ENCODE measurements at regions not wholly inside any gene's neighbourhood (a gene's known extent, or its start where the extent isn't known, plus 50 kb on each side); places are given as distances from the start of the nearest gene placed in this dataset.

GRCh38 chr14:80446356-80446755, 235.1 kb upstream of the DIO2 start:
- DNase-seq, result no peak

- no peak for DNase-seq
Observed at GRCh38 chr14:80445605-80446004, 234.3 kb upstream of the DIO2 start.

GRCh38 chr14:80434574-80435321, 223.4 kb upstream of the DIO2 start:
- DNase-seq, result no peak

- DNase-seq, result no peak
Observed at GRCh38 chr14:80433811-80434210, 222.5 kb upstream of the DIO2 start.

- DNase-seq, result peak; percentile 4
Observed at GRCh38 chr14:80428671-80429070, 217.4 kb upstream of the DIO2 start.

GRCh38 chr14:80428171-80428570, 216.9 kb upstream of the DIO2 start:
- no peak for DNase-seq

- DNase-seq, result peak; percentile 3
Observed at GRCh38 chr14:80427101-80427500, 215.8 kb upstream of the DIO2 start.

GRCh38 chr14:80426683-80427082, 215.4 kb upstream of the DIO2 start:
- no peak for DNase-seq

- DNase-seq, result no peak
Observed at GRCh38 chr14:80425686-80426085, 214.4 kb upstream of the DIO2 start.

GRCh38 chr14:80419769-80420168, 208.5 kb upstream of the DIO2 start:
- no peak for DNase-seq

- DNase-seq, result no peak
Observed at GRCh38 chr14:80419345-80419744, 208.0 kb upstream of the DIO2 start.

- DNase-seq, result no peak
Observed at GRCh38 chr14:80415636-80416035, 204.3 kb upstream of the DIO2 start.

- DNase-seq, result no peak
Observed at GRCh38 chr14:80414080-80414479, 202.8 kb upstream of the DIO2 start.

- no peak for DNase-seq
Observed at GRCh38 chr14:80404413-80404812, 193.1 kb upstream of the DIO2 start.

- DNase-seq, result no peak
Observed at GRCh38 chr14:80403036-80403435, 191.7 kb upstream of the DIO2 start.

GRCh38 chr14:80395031-80395430, 183.7 kb upstream of the DIO2 start:
- DNase-seq, result no peak

GRCh38 chr14:80393766-80394165, 182.5 kb upstream of the DIO2 start:
- no peak for DNase-seq

- DNase-seq, result no peak
Observed at GRCh38 chr14:80390906-80391305, 179.6 kb upstream of the DIO2 start.

GRCh38 chr14:80388980-80389711, 177.8 kb upstream of the DIO2 start:
- no peak for DNase-seq

- DNase-seq, result peak; percentile 5
Observed at GRCh38 chr14:80387563-80387981, 176.3 kb upstream of the DIO2 start.

- no peak for DNase-seq
Observed at GRCh38 chr14:80385336-80385735, 174.0 kb upstream of the DIO2 start.

- no peak for DNase-seq
Observed at GRCh38 chr14:80383223-80383622, 171.9 kb upstream of the DIO2 start.

- no peak for DNase-seq
Observed at GRCh38 chr14:80381807-80382363, 170.6 kb upstream of the DIO2 start.

- DNase-seq, result no peak
Observed at GRCh38 chr14:80379035-80379434, 167.7 kb upstream of the DIO2 start.
